WERI-Rb-1 (cell line): ENCODE measurements at regions not wholly inside any gene's neighbourhood (a gene's known extent, or its start where the extent isn't known, plus 50 kb on each side); places are given as distances from the start of the nearest gene placed in this dataset.

Experiments
- DNase-seq: peaks from one replicate; pipeline ENCODE4 v3.0.0-alpha.2; 2020
- H3K27ac ChIP-seq: fragments of 250-450 bp; sonication (Bioruptor Pico); 2 replicates; pipeline ENCODE4 v1.5.1; 2020; ENCODE audit warnings: mild to moderate bottlenecking, moderate library complexity
- H3K27me3 ChIP-seq: fragments of 250-450 bp; sonication (Bioruptor Pico); 2 replicates; pipeline ENCODE4 v1.5.1; 2021; ENCODE audit warnings: mild to moderate bottlenecking, low read depth, moderate library complexity; ENCODE audit not compliant: insufficient read depth, severe bottlenecking
- H3K36me3 ChIP-seq: fragments of 250-450 bp; sonication (Bioruptor Pico); 2 replicates; pipeline ENCODE4 v1.5.1; 2020; ENCODE audit warnings: mild to moderate bottlenecking, moderate library complexity
- H3K4me3 ChIP-seq: 2 replicates; pipeline ENCODE4 v1.5.1; 2011; ENCODE audit warnings: low read depth, mild to moderate bottlenecking, control low read depth, low read length
- H3K9me3 ChIP-seq: fragments of 250-450 bp; sonication (Bioruptor Pico); 2 replicates; pipeline ENCODE4 v1.5.1; 2021; ENCODE audit warnings: mild to moderate bottlenecking, moderate library complexity; ENCODE audit not compliant: severe bottlenecking
- TF ChIP-seq, protein P1 (sequence below): IDR thresholded peaks from 2 replicates; pipeline ENCODE4 v1.5.1; 2011; ENCODE audit warnings: low read depth, mild to moderate bottlenecking, control low read depth, inconsistent platforms, low read length

DNA sequence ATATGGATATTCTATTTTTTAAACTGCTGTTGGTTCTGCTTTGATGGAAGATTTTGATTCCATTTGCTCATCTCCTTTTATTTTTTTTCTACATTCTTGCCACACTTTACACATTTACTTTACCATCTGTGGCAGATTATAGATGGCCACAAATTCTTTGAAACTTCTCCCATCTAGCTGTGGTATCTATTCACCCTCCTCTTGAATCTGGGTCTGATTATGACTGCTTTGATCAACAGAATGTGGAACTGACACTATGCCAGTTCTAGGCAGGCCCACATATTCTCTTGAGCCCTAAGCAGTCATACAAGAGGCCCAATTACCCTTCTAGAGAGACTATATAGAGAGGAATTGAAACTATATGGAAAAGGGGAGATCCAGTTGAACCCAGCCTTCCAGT is 439.0 kb upstream of the PTGER4 start:
- TF ChIP-seq, protein P1, sequence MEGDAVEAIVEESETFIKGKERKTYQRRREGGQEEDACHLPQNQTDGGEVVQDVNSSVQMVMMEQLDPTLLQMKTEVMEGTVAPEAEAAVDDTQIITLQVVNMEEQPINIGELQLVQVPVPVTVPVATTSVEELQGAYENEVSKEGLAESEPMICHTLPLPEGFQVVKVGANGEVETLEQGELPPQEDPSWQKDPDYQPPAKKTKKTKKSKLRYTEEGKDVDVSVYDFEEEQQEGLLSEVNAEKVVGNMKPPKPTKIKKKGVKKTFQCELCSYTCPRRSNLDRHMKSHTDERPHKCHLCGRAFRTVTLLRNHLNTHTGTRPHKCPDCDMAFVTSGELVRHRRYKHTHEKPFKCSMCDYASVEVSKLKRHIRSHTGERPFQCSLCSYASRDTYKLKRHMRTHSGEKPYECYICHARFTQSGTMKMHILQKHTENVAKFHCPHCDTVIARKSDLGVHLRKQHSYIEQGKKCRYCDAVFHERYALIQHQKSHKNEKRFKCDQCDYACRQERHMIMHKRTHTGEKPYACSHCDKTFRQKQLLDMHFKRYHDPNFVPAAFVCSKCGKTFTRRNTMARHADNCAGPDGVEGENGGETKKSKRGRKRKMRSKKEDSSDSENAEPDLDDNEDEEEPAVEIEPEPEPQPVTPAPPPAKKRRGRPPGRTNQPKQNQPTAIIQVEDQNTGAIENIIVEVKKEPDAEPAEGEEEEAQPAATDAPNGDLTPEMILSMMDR: no peak
- Histone ChIP-seq H3K9me3 (no peaks in the 10 kb centered on the region), H3K27me3 (no peaks in the 10 kb centered on the region), H3K27ac (no peak overlapping the region), H3K4me3 (no peak overlapping the region), H3K36me3 (no peaks in the 10 kb centered on the region)
- no peak for DNase-seq

DNA sequence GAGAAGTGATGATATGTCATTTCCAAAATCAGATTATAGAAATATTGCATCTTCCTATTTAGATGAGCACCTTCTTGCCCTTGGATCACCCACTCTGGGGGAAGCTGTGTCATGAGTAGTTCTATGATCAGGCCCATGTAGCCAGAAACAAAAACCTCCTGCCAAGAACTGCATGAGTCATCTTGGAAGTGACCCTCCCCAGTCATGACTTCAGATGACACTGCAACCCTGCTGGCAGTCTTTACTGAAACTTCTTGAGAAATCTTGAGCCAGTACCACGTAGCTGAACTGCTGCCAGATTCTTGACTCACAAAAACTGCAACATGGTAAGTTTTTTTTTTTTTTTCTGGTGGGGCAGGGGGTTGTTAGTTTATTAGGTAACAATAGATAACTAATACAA is 439.6 kb upstream of the PTGER4 start:
- Histone ChIP-seq H3K27ac (no peak overlapping the region), H3K36me3 (no peaks in the 10 kb centered on the region), H3K4me3 (no peak overlapping the region), H3K9me3 (no peaks in the 10 kb centered on the region), H3K27me3 (no peaks in the 10 kb centered on the region)
- TF ChIP-seq, protein P1: no peak
- no peak for DNase-seq

DNA sequence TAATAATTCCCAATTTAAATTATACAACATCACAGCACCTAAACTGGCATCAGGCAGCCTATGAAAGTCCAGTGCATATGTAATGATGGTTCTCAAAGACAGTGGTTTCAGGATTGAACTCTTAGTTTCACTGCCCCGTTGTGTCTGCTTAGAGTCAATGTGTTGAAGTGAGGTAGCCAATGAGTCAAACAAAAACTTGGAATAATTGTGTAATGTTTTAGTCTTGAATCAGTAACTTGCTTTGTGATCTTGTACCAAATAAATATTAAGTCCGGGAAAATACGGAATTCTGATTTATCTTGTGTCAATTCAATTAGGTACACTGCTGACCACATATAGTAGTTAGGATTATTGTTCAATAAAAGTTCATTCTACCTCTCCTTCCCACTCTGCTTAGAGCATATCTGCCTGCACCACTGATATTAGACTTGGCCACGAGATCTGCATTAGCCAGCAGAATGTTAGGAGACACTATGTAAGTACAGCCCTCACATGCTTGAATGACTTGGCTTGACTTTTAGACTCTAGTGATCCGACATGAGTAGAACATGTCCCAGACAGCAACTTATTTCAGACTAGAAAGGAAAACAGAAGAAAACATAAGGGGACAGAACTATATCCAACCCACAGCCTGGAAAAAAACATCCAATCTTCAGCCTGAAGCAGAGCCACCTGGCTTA is 441.5 kb upstream of the PTGER4 start:
- Histone ChIP-seq H3K27ac (no peak overlapping the region), H3K36me3 (no peaks in the 10 kb centered on the region), H3K9me3 (no peaks in the 10 kb centered on the region), H3K4me3 (no peak overlapping the region), H3K27me3 (no peaks in the 10 kb centered on the region)
- no peak for DNase-seq
- TF ChIP-seq, protein P1: no peak

DNA sequence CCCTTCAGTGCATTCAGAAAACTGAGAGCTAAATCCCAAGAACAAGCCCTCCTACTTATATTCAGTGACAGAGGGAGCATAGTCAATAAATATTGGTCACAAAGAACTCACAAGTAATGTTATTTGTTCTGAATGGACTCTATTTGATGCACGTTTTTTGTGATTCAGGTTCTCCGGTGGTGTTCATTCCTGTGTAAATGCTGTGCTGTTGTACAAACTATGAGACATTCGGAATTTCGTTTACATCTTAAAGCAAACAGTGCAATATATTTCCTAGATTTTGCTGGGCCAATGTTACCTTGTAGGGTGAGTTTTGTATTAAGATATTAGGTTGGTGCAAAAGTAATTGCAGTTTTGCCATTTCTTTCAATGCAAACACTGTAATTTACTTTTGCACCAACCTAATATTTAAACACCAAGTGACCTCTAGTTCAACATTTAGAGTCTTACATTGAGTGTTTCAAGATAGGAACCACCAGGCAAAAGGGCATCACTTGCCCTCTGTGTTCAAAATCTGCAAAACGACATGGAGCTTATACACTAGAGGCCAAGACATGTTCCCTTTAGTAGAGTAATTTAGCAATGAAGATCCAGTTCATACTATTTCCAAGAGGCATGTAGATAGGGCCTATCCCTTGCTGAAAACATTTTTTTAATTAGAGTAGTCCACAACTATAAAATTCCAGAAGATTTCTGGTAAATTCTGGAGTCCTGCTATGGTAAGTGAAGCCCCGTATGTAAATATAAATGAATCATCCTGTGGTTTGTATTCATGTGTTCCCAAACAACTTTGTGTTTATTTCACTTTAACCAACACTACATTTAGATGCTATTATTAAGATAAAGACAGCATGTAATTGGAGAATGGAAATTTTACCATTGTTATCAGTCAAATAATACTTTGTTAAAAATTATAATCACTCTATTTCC is 444.0 kb upstream of the PTGER4 start:
- Histone ChIP-seq H3K4me3 (no peak overlapping the region), H3K9me3 (no peaks in the 10 kb centered on the region), H3K27ac (no peak overlapping the region), H3K36me3 (no peaks in the 10 kb centered on the region), H3K27me3 (no peaks in the 10 kb centered on the region)
- TF ChIP-seq, protein P1: no peak
- no peak for DNase-seq

DNA sequence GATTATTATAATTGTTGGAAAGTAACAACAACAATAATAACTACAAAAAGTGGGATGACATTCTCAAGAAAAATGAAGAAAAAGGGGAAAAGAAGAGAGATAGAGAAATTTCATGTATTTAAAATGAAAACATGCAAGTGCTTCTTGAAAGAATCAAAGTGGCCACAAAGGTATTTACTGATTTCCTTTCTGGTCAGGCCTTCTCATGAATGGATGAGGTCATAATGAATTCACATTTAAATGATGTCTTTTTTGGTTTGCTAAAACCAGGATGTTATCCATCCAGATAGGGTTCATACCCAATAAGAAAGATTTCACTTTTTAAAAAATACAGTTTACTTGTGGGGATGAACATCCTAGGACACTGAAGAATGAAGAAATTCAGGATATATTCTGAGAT is 446.4 kb upstream of the PTGER4 start:
- Histone ChIP-seq H3K27me3 (no peaks in the 10 kb centered on the region), H3K4me3 (no peak overlapping the region), H3K36me3 (no peaks in the 10 kb centered on the region), H3K9me3 (no peaks in the 10 kb centered on the region), H3K27ac (no peak overlapping the region)
- DNase-seq: no peak
- TF ChIP-seq, protein P1: no peak
